ENCODE measurements at regions not wholly inside any gene's neighbourhood (a gene's known extent, or its start where the extent isn't known, plus 50 kb on each side); places are given as distances from the start of the nearest gene placed in this dataset.

DNA sequence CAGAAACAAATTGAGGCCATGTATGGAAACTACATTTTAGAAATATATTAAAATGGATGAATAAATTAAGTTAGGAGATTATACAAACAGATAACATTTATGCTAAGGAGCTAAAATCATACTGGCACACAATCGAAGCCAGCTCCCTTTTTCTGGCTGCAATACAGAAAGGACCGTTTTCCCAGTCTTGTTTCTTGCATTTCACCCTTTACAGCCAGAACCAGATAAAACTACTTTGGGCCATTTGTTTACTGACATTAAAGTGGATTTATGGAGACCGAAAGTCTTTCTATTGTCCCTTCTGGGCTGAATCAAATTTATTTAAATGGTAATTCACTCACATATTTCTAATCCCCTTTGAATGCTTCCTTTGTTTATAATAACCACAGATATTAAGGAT is 50.1 kb upstream of the CNTN3 start:
- no peak overlapping the region for H3K4me3 ChIP-seq (ENCODE audit: low read depth, low read length)
- TF ChIP-seq CTCF (IDR thresholded peaks at IDR 0.05; ENCODE audit: borderline replicate concordance, insufficient read depth, low read depth, low read length) = no peak
